CD4-positive, alpha-beta T cell (primary cell): ENCODE measurements at regions not wholly inside any gene's neighbourhood (a gene's known extent, or its start where the extent isn't known, plus 50 kb on each side); places are given as distances from the start of the nearest gene placed in this dataset.
"Not testable (repeated sequence)": the region's sequence is repeated elsewhere in the genome, so short reads cannot be mapped to it uniquely, and the experiment has no call there.

ENCODE experiments used
- ATAC-seq: fragments of 200-7000 bp; cut with Tn5 transposase; one replicate; pipeline ENCODE4 v1.10.0; 2022; ENCODE audit warnings: mild to moderate bottlenecking; ENCODE audit not compliant: poor library complexity
- CTCF ChIA-PET: fragments of 350-600 bp; sonication (Branson Sonifier 250); formaldehyde crosslinking; loops from one replicate; lab custom pipeline; 2021; ENCODE audit warnings: antibody characterized with exemption, inconsistent platforms; lab: Charles Lee
- POLR2A ChIA-PET: fragments of 350-600 bp; sonication (Branson Sonifier 250); formaldehyde crosslinking; loops from one replicate; lab custom pipeline; 2021; ENCODE audit warnings: antibody characterized with exemption, inconsistent platforms; lab: Charles Lee
- DNase-seq, 14 experiments: peaks; one replicate each; pipeline ENCODE4 v3.0.0-alpha.2; 2013 to 2020; ENCODE audit warnings: mixed read lengths in 2 of 14
- H3K27ac ChIP-seq, 2 donors: one replicate each; pipeline versions ENCODE4 v1.5.1 to v1.7.0; 2013; ENCODE audit warnings: low read length in 2 of 2, low read depth in 1 of 2, mild to moderate bottlenecking in 1 of 2
- H3K27me3 ChIP-seq, 2 experiments: 1 replicate in 1 of 2; 2 replicates in 1 of 2; pipeline versions ENCODE4 v1.6.1 to v1.7.0; 2013; ENCODE audit warnings: low read length in 2 of 2, control low read depth in 1 of 2, mild to moderate bottlenecking in 1 of 2, moderate library complexity in 1 of 2; ENCODE audit not compliant: insufficient read depth in 2 of 2, control insufficient read depth in 1 of 2
- H3K36me3 ChIP-seq: one replicate; pipeline ENCODE4 v1.6.1; 2013; ENCODE audit warnings: low read length, control low read depth; ENCODE audit not compliant: insufficient read depth
- H3K4me1 ChIP-seq: one replicate; pipeline ENCODE4 v1.6.1; 2013; ENCODE audit warnings: low read length, control low read depth; ENCODE audit not compliant: insufficient read depth
- H3K4me3 ChIP-seq: one replicate; pipeline ENCODE4 v1.5.1; 2013; ENCODE audit warnings: mild to moderate bottlenecking, low read length, moderate library complexity
- H3K9me3 ChIP-seq, 2 experiments: 1 replicate in 1 of 2; 2 replicates in 1 of 2; pipeline versions ENCODE4 v1.6.1 to v1.7.0; 2013; ENCODE audit warnings: low read length in 2 of 2, mild to moderate bottlenecking in 2 of 2, control low read depth in 1 of 2, moderate library complexity in 1 of 2; ENCODE audit not compliant: control insufficient read depth in 1 of 2, insufficient read depth in 1 of 2
- H3K27ac Mint-ChIP-seq: one replicate; pipeline ENCODE4 v1.8.0; 2020; ENCODE audit warnings: mixed read lengths
- H3K27me3 Mint-ChIP-seq: one replicate; pipeline ENCODE4 v1.8.0; 2021; ENCODE audit warnings: mixed read lengths
- H3K36me3 Mint-ChIP-seq: one replicate; pipeline ENCODE4 v1.8.0; 2021; ENCODE audit warnings: low read depth, mixed read lengths
- H3K4me1 Mint-ChIP-seq: one replicate; pipeline ENCODE4 v1.8.0; 2021; ENCODE audit warnings: low read depth, mixed read lengths
- H3K4me3 Mint-ChIP-seq: one replicate; pipeline ENCODE4 v1.8.0; 2020; ENCODE audit warnings: mild to moderate bottlenecking, mixed read lengths
- H3K9me3 Mint-ChIP-seq: one replicate; pipeline ENCODE4 v1.8.0; 2020; ENCODE audit warnings: mixed read lengths
- CTCF ChIP-seq: fragments of 200-600 bp; IDR thresholded peaks from one replicate; pipeline ENCODE4 v1.8.0; 2022; ENCODE audit warnings: antibody characterized with exemption, mild to moderate bottlenecking
- intact Hi-C, 2 experiments: fragments of 100-400 bp; cut with DNase I in 1 of 2; cut with micrococcal nuclease in 1 of 2; formaldehyde crosslinking; loops; one replicate each; pipeline versions ENCODE4 v1.15.1 to v1.9.0; 2023 to 2025; cut with DNase I, micrococcal nuclease

- H3K27me3 Mint-ChIP-seq: no peaks in the 10 kb centered on the region
- H3K4me1 Mint-ChIP-seq: no peaks in the 10 kb centered on the region
- Histone ChIP-seq H3K9me3 (no peaks in the 10 kb centered on the region), H3K27ac (no peak overlapping the region), H3K36me3 (no peaks in the 10 kb centered on the region), H3K27me3 (no peaks in the 10 kb centered on the region), H3K4me3 (no peak overlapping the region), H3K4me1 (no peaks in the 10 kb centered on the region)
- ATAC-seq (no peak), DNase-seq (no peak)
- H3K9me3 Mint-ChIP-seq: no peaks in the 10 kb centered on the region
- ChIA-PET POLR2A (no interaction called here), CTCF (no interaction called here)
- no peak overlapping the region for H3K4me3 Mint-ChIP-seq
- no peak overlapping the region for H3K27ac Mint-ChIP-seq
- H3K36me3 Mint-ChIP-seq: no peaks in the 10 kb centered on the region
- TF ChIP-seq CTCF: no peak
- intact Hi-C loops: no loop called here
Observed at GRCh38 chr11:87454241-87454640, 416.5 kb downstream of the TMEM135 start.

GRCh38 chr11:87453531-87454089 is 415.9 kb downstream of the TMEM135 start:
- TF ChIP-seq CTCF: no peak
- Mint-ChIP-seq H3K9me3 (no peaks in the 10 kb centered on the region), H3K27me3 (no peaks in the 10 kb centered on the region), H3K4me3 (no peak overlapping the region), H3K4me1 (no peaks in the 10 kb centered on the region), H3K36me3 (no peaks in the 10 kb centered on the region), H3K27ac (no peak overlapping the region)
- intact Hi-C loops: no loop called here
- ATAC-seq: no peak
- Histone ChIP-seq H3K27ac (no peak overlapping the region), H3K4me1 (no peaks in the 10 kb centered on the region), H3K4me3 (no peak overlapping the region), H3K9me3 (no peaks in the 10 kb centered on the region), H3K36me3 (no peaks in the 10 kb centered on the region), H3K27me3 (no peaks in the 10 kb centered on the region)
- POLR2A ChIA-PET: no interaction called here
- DNase-seq: no peak
- CTCF ChIA-PET: no interaction called here

GRCh38 chr11:87452025-87452424 is 414.3 kb downstream of the TMEM135 start:
- CTCF ChIA-PET, H3K4me3 ChIP-seq, H3K4me3 Mint-ChIP-seq, DNase-seq, H3K4me1 Mint-ChIP-seq, H3K4me1 ChIP-seq, intact Hi-C loops, POLR2A ChIA-PET, ATAC-seq, H3K36me3 Mint-ChIP-seq, H3K27me3 ChIP-seq, H3K27me3 Mint-ChIP-seq, H3K9me3 ChIP-seq, H3K36me3 ChIP-seq, H3K9me3 Mint-ChIP-seq, H3K27ac ChIP-seq, H3K27ac Mint-ChIP-seq: not testable (repeated sequence)

DNA sequence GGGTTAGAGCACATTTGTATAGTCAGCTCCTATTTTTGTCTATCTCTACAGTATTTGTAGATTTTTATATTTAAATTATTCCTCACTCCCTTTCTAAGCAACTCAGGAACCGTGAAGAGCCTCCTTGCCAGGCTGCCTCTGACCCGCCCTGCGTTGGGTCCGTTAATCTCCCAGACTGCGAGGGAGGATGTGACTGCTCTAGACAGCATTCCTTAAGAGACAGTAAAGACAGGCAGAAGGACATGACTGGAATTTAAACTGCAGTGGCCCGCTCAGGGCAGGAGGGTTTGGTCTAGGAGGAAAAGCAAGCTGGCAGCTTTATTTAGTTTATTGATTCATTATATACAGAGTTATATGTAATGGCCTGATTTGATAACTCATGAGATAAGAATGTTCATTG is 413.7 kb downstream of the TMEM135 start:
- H3K27ac Mint-ChIP-seq: no peak overlapping the region
- Histone ChIP-seq H3K4me1 (no peaks in the 10 kb centered on the region), H3K27me3 (no peaks in the 10 kb centered on the region), H3K4me3 (no peak overlapping the region), H3K36me3 (no peaks in the 10 kb centered on the region), H3K9me3 (no peaks in the 10 kb centered on the region), H3K27ac (no peak overlapping the region)
- intact Hi-C loops: no loop called here
- H3K4me3 Mint-ChIP-seq: no peak overlapping the region
- ATAC-seq (no peak), DNase-seq (no peak)
- ChIA-PET POLR2A (no interaction called here), CTCF (no interaction called here)
- H3K36me3 Mint-ChIP-seq: no peaks in the 10 kb centered on the region
- H3K9me3 Mint-ChIP-seq: no peaks in the 10 kb centered on the region
- no peaks in the 10 kb centered on the region for H3K4me1 Mint-ChIP-seq
- no peak for TF ChIP-seq CTCF
- H3K27me3 Mint-ChIP-seq: peaks cover 6% of the 10 kb centered on the region
